SK-N-SH (cell line): ENCODE measurements at regions not wholly inside any gene's neighbourhood (a gene's known extent, or its start where the extent isn't known, plus 50 kb on each side); places are given as distances from the start of the nearest gene placed in this dataset.

ENCODE experiments used
- MXI1 ChIP-seq: IDR thresholded peaks from 2 replicates; pipeline ENCODE4 v1.6.1; 2012; ENCODE audit warnings: mild to moderate bottlenecking, low read depth, low read length, improper control_type of control experiment
- POLR2AphosphoS5 ChIP-seq: IDR thresholded peaks from 2 replicates; pipeline ENCODE4 v1.6.1; 2012; ENCODE audit warnings: low read depth, low read length
- SIN3A ChIP-seq: IDR thresholded peaks from 2 replicates; pipeline ENCODE4 v1.6.1; 2012; ENCODE audit warnings: low read depth, mild to moderate bottlenecking, low read length, moderate library complexity, borderline replicate concordance
- TCF12 ChIP-seq: IDR thresholded peaks from 2 replicates; pipeline ENCODE4 v1.4.0; 2012
- YY1 ChIP-seq: IDR thresholded peaks from 2 replicates; pipeline ENCODE4 v1.4.0; 2012; ENCODE audit warnings: low read depth, mild to moderate bottlenecking
- TF ChIP-seq, protein P1 (sequence below): fragments of 200-600 bp; sonication (generic); IDR thresholded peaks from 2 replicates; pipeline ENCODE4 v1.6.1; 2017; ENCODE audit warnings: antibody characterized with exemption, mild to moderate bottlenecking, moderate library complexity

DNA sequence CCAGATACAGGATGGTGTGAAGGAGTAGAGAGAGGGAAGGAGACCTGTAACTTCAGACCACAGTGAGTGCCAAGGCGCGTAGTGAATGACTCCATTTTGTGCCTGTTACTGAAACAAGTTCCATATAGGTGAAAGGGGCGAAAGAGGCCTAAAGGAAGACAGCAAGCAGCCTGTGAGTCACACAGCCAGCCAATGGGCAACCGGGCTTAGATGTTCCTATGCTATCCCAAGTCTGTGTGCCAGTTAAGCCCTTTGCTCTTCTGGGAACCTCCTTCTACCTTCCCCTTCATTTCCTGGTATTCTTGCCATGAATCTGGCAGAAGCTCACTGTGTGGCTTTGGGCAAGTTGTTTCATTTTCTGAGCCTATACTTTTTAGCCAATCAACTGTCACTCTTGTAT, 161.8 kb upstream of the LDB2 start:
- TF ChIP-seq YY1 (no peak), POLR2AphosphoS5 (no peak), SIN3A (no peak), TCF12 (no peak), MXI1 (no peak)
- TF ChIP-seq, protein P1, sequence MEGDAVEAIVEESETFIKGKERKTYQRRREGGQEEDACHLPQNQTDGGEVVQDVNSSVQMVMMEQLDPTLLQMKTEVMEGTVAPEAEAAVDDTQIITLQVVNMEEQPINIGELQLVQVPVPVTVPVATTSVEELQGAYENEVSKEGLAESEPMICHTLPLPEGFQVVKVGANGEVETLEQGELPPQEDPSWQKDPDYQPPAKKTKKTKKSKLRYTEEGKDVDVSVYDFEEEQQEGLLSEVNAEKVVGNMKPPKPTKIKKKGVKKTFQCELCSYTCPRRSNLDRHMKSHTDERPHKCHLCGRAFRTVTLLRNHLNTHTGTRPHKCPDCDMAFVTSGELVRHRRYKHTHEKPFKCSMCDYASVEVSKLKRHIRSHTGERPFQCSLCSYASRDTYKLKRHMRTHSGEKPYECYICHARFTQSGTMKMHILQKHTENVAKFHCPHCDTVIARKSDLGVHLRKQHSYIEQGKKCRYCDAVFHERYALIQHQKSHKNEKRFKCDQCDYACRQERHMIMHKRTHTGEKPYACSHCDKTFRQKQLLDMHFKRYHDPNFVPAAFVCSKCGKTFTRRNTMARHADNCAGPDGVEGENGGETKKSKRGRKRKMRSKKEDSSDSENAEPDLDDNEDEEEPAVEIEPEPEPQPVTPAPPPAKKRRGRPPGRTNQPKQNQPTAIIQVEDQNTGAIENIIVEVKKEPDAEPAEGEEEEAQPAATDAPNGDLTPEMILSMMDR = no peak
